ENCODE measurements at regions not wholly inside any gene's neighbourhood (a gene's known extent, or its start where the extent isn't known, plus 50 kb on each side); places are given as distances from the start of the nearest gene placed in this dataset.

- Histone ChIP-seq H3K4me1 (ENCODE audit: insufficient read depth, low read length) (no peaks in the 10 kb centered on the region), H3K27ac (ENCODE audit: low read depth, low read length) (no peak overlapping the region), H3K4me3 (ENCODE audit: insufficient read depth, low read depth, low read length) (no peak overlapping the region), H3K79me2 (ENCODE audit: insufficient read depth, low read length) (no peaks in the 10 kb centered on the region), H3K9me3 (ENCODE audit: insufficient read depth, low read depth, low read length) (no peaks in the 10 kb centered on the region), H2AFZ (ENCODE audit: low read depth, low read length) (no peak overlapping the region), H4K20me1 (ENCODE audit: insufficient read depth, low read length) (no peaks in the 10 kb centered on the region), H3K4me2 (ENCODE audit: low read length) (no peak overlapping the region), H3K27me3 (ENCODE audit: insufficient read depth, low read length) (no peaks in the 10 kb centered on the region), H3K9ac (ENCODE audit: low read length) (no peak overlapping the region), H3K36me3 (ENCODE audit: insufficient read depth, low read length) (no peaks in the 10 kb centered on the region)
- H3K4me1 Mint-ChIP-seq (ENCODE audit: low read depth, unreplicated experiment), result no peaks in the 10 kb centered on the region
- H3K36me3 Mint-ChIP-seq (ENCODE audit: low read depth, unreplicated experiment), result no peaks in the 10 kb centered on the region
- no peaks in the 10 kb centered on the region for H3K9me3 Mint-ChIP-seq (ENCODE audit: unreplicated experiment)
- DNase-seq (ENCODE audit: low read depth) (no peak), FAIRE-seq (no peak)
- no peak overlapping the region for H3K4me3 Mint-ChIP-seq (ENCODE audit: unreplicated experiment)
- H3K27ac Mint-ChIP-seq (ENCODE audit: unreplicated experiment), result no peak overlapping the region
- H3K27me3 Mint-ChIP-seq (ENCODE audit: low read depth, unreplicated experiment), result no peaks in the 10 kb centered on the region
- TF ChIP-seq CTCF (IDR thresholded peaks at IDR 0.05; ENCODE audit: insufficient read depth, low read depth, low read length) (no peak), EZH2 (IDR thresholded peaks at IDR 0.05; ENCODE audit: insufficient read depth, low read length) (no peak)
These were observed 2447.7 kb downstream of the PCDH9 start for GRCh38 chr13:64782466-64782865.

GRCh38 chr13:64778002-64778401 is 2452.1 kb downstream of the PCDH9 start:
- Mint-ChIP-seq H3K9me3 (ENCODE audit: unreplicated experiment) (no peaks in the 10 kb centered on the region), H3K4me3 (ENCODE audit: unreplicated experiment) (no peak overlapping the region), H3K4me1 (ENCODE audit: low read depth, unreplicated experiment) (no peaks in the 10 kb centered on the region), H3K27ac (ENCODE audit: unreplicated experiment) (no peak overlapping the region), H3K36me3 (ENCODE audit: low read depth, unreplicated experiment) (no peaks in the 10 kb centered on the region), H3K27me3 (ENCODE audit: low read depth, unreplicated experiment) (no peaks in the 10 kb centered on the region)
- no peaks in the 10 kb centered on the region for H3K36me3 ChIP-seq (ENCODE audit: insufficient read depth, low read length)
- H3K27ac ChIP-seq (ENCODE audit: low read depth, low read length), result no peak overlapping the region
- no peaks in the 10 kb centered on the region for H3K27me3 ChIP-seq (ENCODE audit: insufficient read depth, low read length)
- H3K4me1 ChIP-seq (ENCODE audit: insufficient read depth, low read length), result no peaks in the 10 kb centered on the region
- FAIRE-seq, result no peak
- no peaks in the 10 kb centered on the region for H4K20me1 ChIP-seq (ENCODE audit: insufficient read depth, low read length)
- H3K4me3 ChIP-seq (ENCODE audit: insufficient read depth, low read depth, low read length), result no peak overlapping the region
- no peak overlapping the region for H3K4me2 ChIP-seq (ENCODE audit: low read length)
- no peak overlapping the region for H2AFZ ChIP-seq (ENCODE audit: low read depth, low read length)
- TF ChIP-seq CTCF (IDR thresholded peaks at IDR 0.05; ENCODE audit: insufficient read depth, low read depth, low read length) (no peak), EZH2 (IDR thresholded peaks at IDR 0.05; ENCODE audit: insufficient read depth, low read length) (no peak)
- DNase-seq (ENCODE audit: low read depth), result no peak
- H3K79me2 ChIP-seq (ENCODE audit: insufficient read depth, low read length), result no peaks in the 10 kb centered on the region
- H3K9ac ChIP-seq (ENCODE audit: low read length), result no peak overlapping the region
- no peaks in the 10 kb centered on the region for H3K9me3 ChIP-seq (ENCODE audit: insufficient read depth, low read depth, low read length)

- Histone ChIP-seq H3K27me3 (ENCODE audit: insufficient read depth, low read length) (no peaks in the 10 kb centered on the region), H3K36me3 (ENCODE audit: insufficient read depth, low read length) (no peaks in the 10 kb centered on the region), H3K4me3 (ENCODE audit: insufficient read depth, low read depth, low read length) (no peak overlapping the region), H2AFZ (ENCODE audit: low read depth, low read length) (no peak overlapping the region), H3K79me2 (ENCODE audit: insufficient read depth, low read length) (no peaks in the 10 kb centered on the region), H3K4me2 (ENCODE audit: low read length) (no peak overlapping the region), H3K27ac (ENCODE audit: low read depth, low read length) (no peak overlapping the region), H4K20me1 (ENCODE audit: insufficient read depth, low read length) (no peaks in the 10 kb centered on the region), H3K4me1 (ENCODE audit: insufficient read depth, low read length) (no peaks in the 10 kb centered on the region), H3K9ac (ENCODE audit: low read length) (no peak overlapping the region), H3K9me3 (ENCODE audit: insufficient read depth, low read depth, low read length) (no peaks in the 10 kb centered on the region)
- H3K27ac Mint-ChIP-seq (ENCODE audit: unreplicated experiment), result no peak overlapping the region
- no peaks in the 10 kb centered on the region for H3K36me3 Mint-ChIP-seq (ENCODE audit: low read depth, unreplicated experiment)
- no peak overlapping the region for H3K4me3 Mint-ChIP-seq (ENCODE audit: unreplicated experiment)
- TF ChIP-seq CTCF (IDR thresholded peaks at IDR 0.05; ENCODE audit: insufficient read depth, low read depth, low read length), result no peak
- no peak for TF ChIP-seq EZH2 (IDR thresholded peaks at IDR 0.05; ENCODE audit: insufficient read depth, low read length)
- no peaks in the 10 kb centered on the region for H3K27me3 Mint-ChIP-seq (ENCODE audit: low read depth, unreplicated experiment)
- FAIRE-seq (no peak), DNase-seq (ENCODE audit: low read depth) (no peak)
- H3K9me3 Mint-ChIP-seq (ENCODE audit: unreplicated experiment), result peaks cover 4% of the 10 kb centered on the region
- no peaks in the 10 kb centered on the region for H3K4me1 Mint-ChIP-seq (ENCODE audit: low read depth, unreplicated experiment)
These were observed 2455.2 kb downstream of the PCDH9 start for GRCh38 chr13:64774915-64775314.

All from astrocyte (in vitro differentiated cells and primary cell).